Hepatocyte (in vitro differentiated cells): ENCODE measurements at regions not wholly inside any gene's neighbourhood (a gene's known extent, or its start where the extent isn't known, plus 50 kb on each side); places are given as distances from the start of the nearest gene placed in this dataset.

ENCODE experiments used
- CTCF ChIP-seq: fragments of 200-600 bp; sonication (generic); IDR thresholded peaks from 2 replicates; pipeline ENCODE4 v1.5.1; 2016; ENCODE audit warnings: antibody characterized with exemption, mild to moderate bottlenecking; ENCODE audit not compliant: poor library complexity
- EZH2 ChIP-seq: fragments of 200-600 bp; sonication (generic); IDR thresholded peaks from 2 replicates; pipeline ENCODE4 v1.6.1; 2016; ENCODE audit warnings: antibody characterized with exemption, mild to moderate bottlenecking, borderline replicate concordance

GRCh38 chr3:126279853-126280252 lies 77.4 kb downstream of the KLF15 start:
- TF ChIP-seq CTCF, result no peak
- no peak for TF ChIP-seq EZH2
